CD4-positive, alpha-beta T cell treated with Interleukin-10 for 1 hour (primary cell): ENCODE measurements at regions not wholly inside any gene's neighbourhood (a gene's known extent, or its start where the extent isn't known, plus 50 kb on each side); places are given as distances from the start of the nearest gene placed in this dataset.
"Not testable (repeated sequence)": the region's sequence is repeated elsewhere in the genome, so short reads cannot be mapped to it uniquely, and the experiment has no call there.

Source experiments
- DNase-seq: peaks from one replicate; pipeline ENCODE4 v3.0.0-alpha.2; 2020

DNA sequence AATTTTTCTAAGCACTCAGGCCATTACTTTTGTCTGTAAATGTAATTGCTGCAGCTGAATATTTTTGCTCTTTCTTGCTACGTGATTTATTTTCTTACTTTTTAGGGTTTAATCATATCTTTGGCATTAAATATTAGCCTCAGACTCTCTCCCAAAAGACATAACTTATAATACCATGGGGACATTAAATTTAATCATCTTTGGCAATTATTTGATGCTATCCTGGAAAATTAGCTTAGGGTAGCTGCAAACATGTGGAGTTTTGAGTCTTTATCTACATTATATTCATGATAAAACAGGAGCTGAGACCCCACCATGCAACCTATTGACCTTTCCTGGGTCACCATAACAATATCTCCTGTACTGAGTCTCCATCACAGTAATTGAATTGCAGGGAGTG is 59.1 kb upstream of the EDAR start:
- DNase-seq, result no peak

DNA sequence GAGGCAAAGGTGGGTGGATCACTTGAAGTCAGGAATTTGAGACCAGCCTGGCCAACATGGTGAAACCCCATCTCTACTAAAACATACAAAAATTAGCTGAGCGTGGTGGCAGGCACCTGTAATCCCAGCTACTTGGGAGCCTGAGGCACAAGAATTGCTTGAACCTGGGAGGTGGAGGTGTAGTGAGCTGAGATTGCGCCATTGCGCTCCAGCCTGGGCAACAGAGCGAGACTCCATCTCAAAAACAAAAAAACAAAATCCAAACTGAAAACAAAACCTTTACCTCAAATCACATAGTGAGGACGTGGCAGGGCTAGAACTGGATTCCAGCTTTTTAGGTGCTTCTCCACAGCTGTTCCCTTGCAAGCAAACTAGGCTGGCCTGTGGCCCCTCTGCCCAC is 58.5 kb upstream of the EDAR start:
- not testable (repeated sequence) for DNase-seq

DNA sequence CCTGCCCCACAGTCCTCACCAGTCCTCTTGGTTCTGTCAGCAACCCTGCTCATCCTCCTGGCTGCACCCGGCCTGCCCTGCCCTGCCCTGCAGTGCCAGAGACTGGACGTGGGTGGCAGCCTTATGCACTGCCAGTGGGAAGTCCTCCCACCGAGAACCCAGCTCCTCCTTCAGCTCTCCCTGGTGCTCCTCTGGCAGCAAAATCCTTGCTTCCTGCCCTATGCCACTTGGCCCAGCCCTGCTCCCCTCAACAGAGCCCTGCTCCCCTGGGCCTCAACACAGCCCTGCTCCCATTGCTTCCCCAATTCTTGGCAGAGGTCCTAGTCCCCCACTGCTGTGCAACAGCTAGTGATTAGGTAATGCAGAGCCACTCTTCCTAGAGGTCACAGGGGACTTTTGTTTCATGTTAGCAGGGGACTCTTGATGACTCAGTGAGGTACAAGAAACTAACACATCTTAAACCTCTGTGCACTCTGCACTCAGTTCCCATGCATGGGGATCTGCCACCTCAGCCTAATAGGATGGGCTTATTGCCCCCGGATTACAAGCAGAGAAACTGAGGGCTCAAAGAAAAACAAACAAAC is 58.0 kb upstream of the EDAR start:
- no peak for DNase-seq

DNA sequence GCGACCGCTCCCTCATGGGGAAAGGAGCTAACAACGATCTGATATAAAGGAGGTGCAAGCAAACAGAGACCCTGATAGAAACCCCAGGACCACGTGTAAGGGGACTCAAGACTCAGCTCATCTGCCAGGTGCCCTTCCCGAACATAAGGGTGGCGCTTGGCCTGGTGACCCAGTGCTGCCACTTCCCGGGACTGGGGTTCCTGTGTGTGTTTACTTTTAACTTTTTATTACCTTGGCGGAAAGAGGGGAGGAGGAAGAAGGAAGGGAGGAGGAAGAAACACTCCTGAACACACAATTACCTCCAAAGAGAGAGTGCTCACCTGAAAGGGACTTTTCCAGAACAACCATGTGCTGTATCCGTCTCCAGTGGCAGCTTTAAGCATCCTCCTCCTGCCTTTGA is 56.5 kb upstream of the EDAR start:
- no peak for DNase-seq

DNA sequence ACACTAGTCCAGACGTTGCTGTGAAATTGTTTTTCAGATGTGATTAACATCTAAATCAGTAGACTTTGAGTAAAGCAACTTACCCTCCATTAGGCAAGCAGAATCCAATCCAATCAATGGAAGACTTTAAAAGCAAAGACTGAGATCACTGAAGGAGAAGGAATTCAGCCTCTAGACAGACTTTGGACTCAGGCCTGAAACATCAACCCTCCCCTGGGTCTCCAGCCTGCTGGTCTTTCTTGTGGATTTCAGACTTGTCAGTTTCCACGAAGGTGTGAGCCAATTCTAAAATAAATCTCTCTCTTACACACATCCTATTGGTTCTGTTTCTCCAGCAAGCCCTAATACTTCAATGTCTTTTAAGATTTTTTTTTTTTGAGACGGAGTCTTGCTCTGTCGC is 50.0 kb upstream of the EDAR start:
- DNase-seq, result no peak
